Mesothelial cell of epicardium (in vitro differentiated cells): ENCODE measurements at regions not wholly inside any gene's neighbourhood (a gene's known extent, or its start where the extent isn't known, plus 50 kb on each side); places are given as distances from the start of the nearest gene placed in this dataset.

Experiments
- DNase-seq, 2 experiments: peaks; one replicate each; pipeline ENCODE4 v3.0.0; 2021; ENCODE audit warnings: low spot score in 2 of 2; ENCODE audit not compliant: unreplicated experiment in 2 of 2
- H3K27ac Mint-ChIP-seq: 2 replicates; pipeline ENCODE4 v1.8.0; 2021; ENCODE audit warnings: mixed read lengths
- H3K27me3 Mint-ChIP-seq: 2 replicates; pipeline ENCODE4 v1.8.0; 2021; ENCODE audit warnings: low read depth, mixed read lengths
- H3K36me3 Mint-ChIP-seq: 2 replicates; pipeline ENCODE4 v1.8.0; 2021; ENCODE audit warnings: mixed read lengths
- H3K4me1 Mint-ChIP-seq: 2 replicates; pipeline ENCODE4 v1.8.0; 2021; ENCODE audit warnings: mixed read lengths
- H3K4me3 Mint-ChIP-seq: 2 replicates; pipeline ENCODE4 v1.8.0; 2021; ENCODE audit warnings: mild to moderate bottlenecking, moderate library complexity, mixed read lengths
- H3K9me3 Mint-ChIP-seq: 2 replicates; pipeline ENCODE4 v1.8.0; 2021; ENCODE audit warnings: mixed read lengths
- TF ChIP-seq, protein P1 (sequence below): fragments of 200-600 bp; sonication (generic); IDR thresholded peaks from one replicate; pipeline ENCODE4 v1.5.0; 2021; ENCODE audit warnings: antibody characterized with exemption; ENCODE audit not compliant: unreplicated experiment

DNA sequence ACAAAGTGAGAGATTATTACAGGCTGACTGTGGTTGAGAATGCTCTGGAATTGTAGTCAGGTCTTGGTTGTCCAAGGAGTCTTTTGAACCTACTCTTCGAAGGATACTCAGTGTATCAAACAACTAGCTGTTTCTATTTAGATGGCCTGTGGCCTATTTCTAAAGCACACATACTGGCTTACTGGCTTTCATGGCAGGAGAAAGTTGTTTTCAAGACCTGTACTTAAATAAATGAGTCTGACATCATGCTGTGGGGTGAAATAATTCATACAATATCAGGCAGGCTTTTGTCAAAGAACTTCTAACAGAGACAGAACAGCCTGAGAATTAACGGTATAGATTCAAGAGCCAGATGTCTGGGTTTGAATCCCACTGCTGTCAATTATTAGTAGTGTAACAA is 316.7 kb upstream of the SEMA6D start:
- Mint-ChIP-seq H3K27me3 (no peaks in the 10 kb centered on the region), H3K36me3 (no peaks in the 10 kb centered on the region), H3K9me3 (no peaks in the 10 kb centered on the region), H3K27ac (no peak overlapping the region), H3K4me1 (peaks cover 11% of the 10 kb centered on the region), H3K4me3 (no peak overlapping the region)
- TF ChIP-seq, protein P1, sequence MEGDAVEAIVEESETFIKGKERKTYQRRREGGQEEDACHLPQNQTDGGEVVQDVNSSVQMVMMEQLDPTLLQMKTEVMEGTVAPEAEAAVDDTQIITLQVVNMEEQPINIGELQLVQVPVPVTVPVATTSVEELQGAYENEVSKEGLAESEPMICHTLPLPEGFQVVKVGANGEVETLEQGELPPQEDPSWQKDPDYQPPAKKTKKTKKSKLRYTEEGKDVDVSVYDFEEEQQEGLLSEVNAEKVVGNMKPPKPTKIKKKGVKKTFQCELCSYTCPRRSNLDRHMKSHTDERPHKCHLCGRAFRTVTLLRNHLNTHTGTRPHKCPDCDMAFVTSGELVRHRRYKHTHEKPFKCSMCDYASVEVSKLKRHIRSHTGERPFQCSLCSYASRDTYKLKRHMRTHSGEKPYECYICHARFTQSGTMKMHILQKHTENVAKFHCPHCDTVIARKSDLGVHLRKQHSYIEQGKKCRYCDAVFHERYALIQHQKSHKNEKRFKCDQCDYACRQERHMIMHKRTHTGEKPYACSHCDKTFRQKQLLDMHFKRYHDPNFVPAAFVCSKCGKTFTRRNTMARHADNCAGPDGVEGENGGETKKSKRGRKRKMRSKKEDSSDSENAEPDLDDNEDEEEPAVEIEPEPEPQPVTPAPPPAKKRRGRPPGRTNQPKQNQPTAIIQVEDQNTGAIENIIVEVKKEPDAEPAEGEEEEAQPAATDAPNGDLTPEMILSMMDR = no peak
- no peak for DNase-seq

- Mint-ChIP-seq H3K4me1 (peaks cover 12% of the 10 kb centered on the region), H3K27ac (no peak overlapping the region), H3K27me3 (no peaks in the 10 kb centered on the region), H3K9me3 (no peaks in the 10 kb centered on the region), H3K4me3 (no peak overlapping the region), H3K36me3 (no peaks in the 10 kb centered on the region)
- no peak for DNase-seq
- TF ChIP-seq, protein P1 = no peak
These were observed 315.9 kb upstream of the SEMA6D start for GRCh38 chr15:47401427-47401826.

DNA sequence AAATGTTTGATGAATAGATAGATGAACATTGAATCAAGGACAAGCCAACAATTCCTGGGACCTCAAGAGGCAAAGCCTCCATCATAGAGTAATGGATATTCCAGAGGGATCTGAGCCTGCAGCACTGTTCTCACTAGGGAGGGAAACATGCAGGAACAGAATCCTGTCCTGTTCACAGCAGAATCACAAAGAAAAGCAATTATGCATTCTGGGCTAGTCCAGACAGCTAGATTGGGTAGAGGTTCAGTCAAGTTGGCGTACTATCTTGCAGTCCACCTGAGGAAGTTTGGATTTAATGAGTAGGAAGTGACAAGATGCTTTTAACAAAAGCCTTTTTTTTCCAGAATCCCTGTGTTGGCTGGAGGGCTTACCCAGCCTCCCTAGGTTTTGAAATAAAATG is 314.5 kb upstream of the SEMA6D start:
- H3K36me3 Mint-ChIP-seq = no peaks in the 10 kb centered on the region
- H3K27ac Mint-ChIP-seq = no peak overlapping the region
- H3K27me3 Mint-ChIP-seq = no peaks in the 10 kb centered on the region
- H3K9me3 Mint-ChIP-seq = no peaks in the 10 kb centered on the region
- DNase-seq = no peak
- peaks cover 12% of the 10 kb centered on the region for H3K4me1 Mint-ChIP-seq
- TF ChIP-seq, protein P1 = no peak
- H3K4me3 Mint-ChIP-seq = no peak overlapping the region

DNA sequence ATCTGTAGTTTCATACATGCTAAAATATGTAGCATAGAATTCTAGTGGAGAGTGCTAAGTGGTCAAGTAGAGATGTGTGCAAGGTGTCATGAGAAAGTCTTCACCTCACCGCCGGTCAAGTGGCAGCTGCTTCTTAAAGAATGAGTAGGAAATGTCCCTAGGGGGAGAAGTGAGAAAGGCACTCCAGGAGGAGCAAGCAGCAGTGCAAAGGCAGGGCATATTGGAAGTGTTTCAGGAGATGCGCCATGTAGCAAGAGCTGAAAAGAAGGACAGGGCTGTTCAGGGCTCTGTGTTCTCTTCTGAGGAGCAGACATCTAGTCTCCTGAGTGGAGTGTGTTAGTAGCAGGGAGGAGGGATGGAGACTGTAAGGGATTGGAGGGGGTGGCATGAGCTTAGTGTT is 312.4 kb upstream of the SEMA6D start:
- Mint-ChIP-seq H3K36me3 (no peaks in the 10 kb centered on the region), H3K27me3 (no peaks in the 10 kb centered on the region)
- no peak for DNase-seq

GRCh38 chr15:47405365-47406162 is 311.7 kb upstream of the SEMA6D start:
- no peak overlapping the region for H3K27ac Mint-ChIP-seq
- no peak for DNase-seq
- H3K9me3 Mint-ChIP-seq = no peaks in the 10 kb centered on the region
- H3K27me3 Mint-ChIP-seq = no peaks in the 10 kb centered on the region
- TF ChIP-seq, protein P1 = no peak
- peaks cover 11% of the 10 kb centered on the region for H3K4me1 Mint-ChIP-seq
- no peak overlapping the region for H3K4me3 Mint-ChIP-seq
- H3K36me3 Mint-ChIP-seq = no peaks in the 10 kb centered on the region

More for the DNA sequence above, 312.4 kb upstream of the SEMA6D start:
- TF ChIP-seq, protein P1 = no peak
- H3K4me3 Mint-ChIP-seq = no peak overlapping the region
- no peak overlapping the region for H3K27ac Mint-ChIP-seq
- H3K9me3 Mint-ChIP-seq = no peaks in the 10 kb centered on the region
- peaks cover 11% of the 10 kb centered on the region for H3K4me1 Mint-ChIP-seq
